Brain microvascular endothelial cell (primary cell): ENCODE measurements at regions not wholly inside any gene's neighbourhood (a gene's known extent, or its start where the extent isn't known, plus 50 kb on each side); places are given as distances from the start of the nearest gene placed in this dataset.
"Not testable (repeated sequence)": the region's sequence is repeated elsewhere in the genome, so short reads cannot be mapped to it uniquely, and the experiment has no call there.

Source experiments
- DNase-seq: peaks from one replicate; pipeline ENCODE4 v3.0.0-alpha.2; 2020
- H3K27ac ChIP-seq: fragments of 250-450 bp; sonication (Bioruptor Pico); 2 replicates; pipeline ENCODE4 v1.5.1; 2020; ENCODE audit warnings: mild to moderate bottlenecking, moderate library complexity
- H3K27me3 ChIP-seq: fragments of 250-450 bp; sonication (Bioruptor Pico); replicated peaks from 2 replicates; pipeline ENCODE4 v1.5.1; 2020; ENCODE audit warnings: mild to moderate bottlenecking
- H3K36me3 ChIP-seq: fragments of 250-450 bp; sonication (Bioruptor Pico); replicated peaks from 2 replicates; pipeline ENCODE4 v1.5.1; 2020; ENCODE audit warnings: mild to moderate bottlenecking
- H3K4me3 ChIP-seq: 2 replicates; pipeline ENCODE4 v1.5.1; 2011; ENCODE audit warnings: low read depth, mild to moderate bottlenecking, control low read depth, low read length, moderate library complexity
- CTCF ChIP-seq: IDR thresholded peaks from 2 replicates; pipeline ENCODE4 v1.5.1; 2011; ENCODE audit warnings: low read depth, mild to moderate bottlenecking, moderate library complexity, low read length, control low read depth, inconsistent platforms; ENCODE audit errors: missing control alignments
- in situ Hi-C: cut with HindIII; loops from 2 replicates; pipeline ENCODE4 v1.10.0; 2017; ENCODE audit warnings: low sequenced_read_pairs, low pct_ligation_motif_present

GRCh38 chr2:84115173-84115857 is 343.8 kb downstream of the SUCLG1 start:
- in situ Hi-C loops = no loop called here
- DNase-seq = no peak
- H3K27me3 ChIP-seq = no peaks in the 10 kb centered on the region

GRCh38 chr2:84103816-84104527 is 355.1 kb downstream of the SUCLG1 start:
- DNase-seq, H3K27ac ChIP-seq, H3K36me3 ChIP-seq, H3K27me3 ChIP-seq, in situ Hi-C loops, H3K4me3 ChIP-seq: not testable (repeated sequence)

More at GRCh38 chr2:84115173-84115857, 343.8 kb downstream of the SUCLG1 start:
- Histone ChIP-seq H3K36me3 (no peaks in the 10 kb centered on the region), H3K4me3 (no peak overlapping the region), H3K27ac (no peak overlapping the region)
- no peak for TF ChIP-seq CTCF

- Histone ChIP-seq H3K27me3 (no peaks in the 10 kb centered on the region), H3K4me3 (no peak overlapping the region), H3K27ac (no peak overlapping the region), H3K36me3 (no peaks in the 10 kb centered on the region)
- no peak for DNase-seq
- no peak for TF ChIP-seq CTCF
- in situ Hi-C loops = no loop called here
Measured at GRCh38 chr2:84102274-84102673, 356.8 kb downstream of the SUCLG1 start.

- DNase-seq = no peak
- in situ Hi-C loops = no loop called here
- Histone ChIP-seq H3K36me3 (no peaks in the 10 kb centered on the region), H3K27ac (no peak overlapping the region), H3K27me3 (no peaks in the 10 kb centered on the region), H3K4me3 (no peak overlapping the region)
- TF ChIP-seq CTCF = no peak
Measured at GRCh38 chr2:84088656-84089055, 370.4 kb downstream of the SUCLG1 start.

GRCh38 chr2:84085562-84085961 is 373.5 kb downstream of the SUCLG1 start:
- in situ Hi-C loops = no loop called here
- no peak overlapping the region for H3K27ac ChIP-seq
- no peaks in the 10 kb centered on the region for H3K27me3 ChIP-seq
- DNase-seq = no peak
- H3K4me3 ChIP-seq = no peak overlapping the region
- no peak for TF ChIP-seq CTCF
- no peaks in the 10 kb centered on the region for H3K36me3 ChIP-seq

GRCh38 chr2:84084856-84085255 is 374.2 kb downstream of the SUCLG1 start:
- in situ Hi-C loops = no loop called here
- H3K27ac ChIP-seq = no peak overlapping the region
- H3K4me3 ChIP-seq = no peak overlapping the region
- no peak for DNase-seq
- no peaks in the 10 kb centered on the region for H3K36me3 ChIP-seq
- TF ChIP-seq CTCF = no peak
- H3K27me3 ChIP-seq = no peaks in the 10 kb centered on the region
